ENCODE measurements at regions not wholly inside any gene's neighbourhood (a gene's known extent, or its start where the extent isn't known, plus 50 kb on each side); places are given as distances from the start of the nearest gene placed in this dataset.

GRCh38 chr1:29517251-29518086, 281.1 kb downstream of the PTPRU start:
- Histone ChIP-seq H3K36me3 (ENCODE audit: control insufficient read depth in 1 of 2, insufficient read depth in 2 of 2, low read length in 2 of 2) (no peaks in the 10 kb centered on the region), H3K4me3 (replicated peaks in 1 of 2; ENCODE audit: low read depth in 1 of 2, low read length in 2 of 2) (no peak overlapping the region), H3K27ac (ENCODE audit: low read depth, low read length) (no peak overlapping the region), H3K9ac (ENCODE audit: low read length) (no peak overlapping the region), H3K4me1 (ENCODE audit: control insufficient read depth in 1 of 2, insufficient read depth in 2 of 2, low read length in 2 of 2) (peaks cover 0 to 5% of the 10 kb centered on the region in 2 experiments; a peak in 1 of 4 replicates), H2AFZ (ENCODE audit: low read depth, low read length, poor library complexity, severe bottlenecking) (no peak overlapping the region), H3K79me2 (ENCODE audit: insufficient read depth, low read length) (no peaks in the 10 kb centered on the region), H4K20me1 (ENCODE audit: insufficient read depth) (no peaks in the 10 kb centered on the region), H3K9me2 (ENCODE audit: insufficient read depth) (no peaks in the 10 kb centered on the region), H3K4me2 (ENCODE audit: low read length) (no peak overlapping the region), H3K9me3 (ENCODE audit: control insufficient read depth in 1 of 2, insufficient read depth in 1 of 2, low read depth in 1 of 2, low read length in 2 of 2) (no peaks in the 10 kb centered on the region), H3K27me3 (ENCODE audit: insufficient read depth, low read length) (peaks cover 5% of the 10 kb centered on the region; the same call in 1 of the 2 replicates)
- TF ChIP-seq MAX (IDR thresholded peaks at IDR 0.05) (no peak), EZH2 (IDR thresholded peaks at IDR 0.05) (no peak), EZH2phosphoT487 (IDR thresholded peaks at IDR 0.05; ENCODE audit: borderline replicate concordance) (no peak), ATF3 (IDR thresholded peaks at IDR 0.05) (no peak), TCF7L2 (IDR thresholded peaks at IDR 0.05; ENCODE audit: borderline replicate concordance, extremely low read depth, insufficient read depth, insufficient read length) (no peak), POLR2AphosphoS5 (IDR thresholded peaks at IDR 0.05; ENCODE audit: low read depth, low read length) (no peak), CBX3 (IDR thresholded peaks at IDR 0.05; ENCODE audit: low read depth) (no peak), SIN3A (IDR thresholded peaks at IDR 0.05; ENCODE audit: low read depth) (no peak), FOSL1 (IDR thresholded peaks at IDR 0.05; ENCODE audit: low read depth) (no peak), CEBPB (IDR thresholded peaks at IDR 0.05; ENCODE audit: low read depth) (no peak), ZNF274 (IDR thresholded peaks at IDR 0.05; ENCODE audit: low read depth, low read length) (no peak), CTCF (IDR thresholded peaks at IDR 0.05 in 2 of 3, conservative IDR thresholded peaks at IDR 0.05 in 1 of 3; ENCODE audit: borderline replicate concordance in 1 of 3, insufficient read depth in 1 of 3, low read depth in 2 of 3, low read length in 2 of 3) (no peak), RAD21 (IDR thresholded peaks at IDR 0.05; ENCODE audit: low read depth) (no peak), JUND (IDR thresholded peaks at IDR 0.05) (no peak), EGR1 (IDR thresholded peaks at IDR 0.05; ENCODE audit: low read depth) (no peak)
- intact Hi-C loops (cut with micrococcal nuclease) = no loop called here
- no peak for DNase-seq (ENCODE audit: low read depth, low spot score)
- POLR2A ChIA-PET = no interaction called here
- no TSS peak for BruUV-seq (replicated peaks)
- RAD21 ChIA-PET (ENCODE audit: low non-redundant PET in 1 of 2, low total read pairs in 2 of 2, uncharacterized antibody in 2 of 2, unreplicated experiment in 2 of 2) = no interaction called here
- CTCF ChIA-PET = no interaction called here
- no peak for ATAC-seq

Measured in HCT116 (cell line).